ENCODE measurements at regions not wholly inside any gene's neighbourhood (a gene's known extent, or its start where the extent isn't known, plus 50 kb on each side); places are given as distances from the start of the nearest gene placed in this dataset.
"Not testable (repeated sequence)": the region's sequence is repeated elsewhere in the genome, so short reads cannot be mapped to it uniquely, and the experiment has no call there.

DNA sequence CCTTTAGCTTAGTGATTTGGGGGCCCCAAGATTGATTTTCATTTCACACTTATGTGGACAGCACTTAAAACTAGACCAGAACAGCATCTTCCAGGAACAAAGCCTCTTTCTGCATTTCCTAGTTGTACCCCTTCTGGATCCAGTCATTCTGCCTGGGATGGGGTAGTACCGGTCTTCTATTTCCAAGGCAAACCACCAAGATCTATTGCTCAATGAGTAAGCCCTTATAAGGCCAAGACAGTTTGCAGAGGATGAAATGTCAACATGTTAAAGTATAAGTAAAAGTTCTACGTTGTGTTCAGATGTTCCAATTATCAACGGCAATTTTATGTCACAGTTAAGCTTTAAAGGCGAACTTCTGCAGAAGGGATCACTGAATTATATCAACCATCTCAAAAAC lies 106.9 kb upstream of the ZNF746 start:
- no peak for DNase-seq (ENCODE audit: low spot score)

DNA sequence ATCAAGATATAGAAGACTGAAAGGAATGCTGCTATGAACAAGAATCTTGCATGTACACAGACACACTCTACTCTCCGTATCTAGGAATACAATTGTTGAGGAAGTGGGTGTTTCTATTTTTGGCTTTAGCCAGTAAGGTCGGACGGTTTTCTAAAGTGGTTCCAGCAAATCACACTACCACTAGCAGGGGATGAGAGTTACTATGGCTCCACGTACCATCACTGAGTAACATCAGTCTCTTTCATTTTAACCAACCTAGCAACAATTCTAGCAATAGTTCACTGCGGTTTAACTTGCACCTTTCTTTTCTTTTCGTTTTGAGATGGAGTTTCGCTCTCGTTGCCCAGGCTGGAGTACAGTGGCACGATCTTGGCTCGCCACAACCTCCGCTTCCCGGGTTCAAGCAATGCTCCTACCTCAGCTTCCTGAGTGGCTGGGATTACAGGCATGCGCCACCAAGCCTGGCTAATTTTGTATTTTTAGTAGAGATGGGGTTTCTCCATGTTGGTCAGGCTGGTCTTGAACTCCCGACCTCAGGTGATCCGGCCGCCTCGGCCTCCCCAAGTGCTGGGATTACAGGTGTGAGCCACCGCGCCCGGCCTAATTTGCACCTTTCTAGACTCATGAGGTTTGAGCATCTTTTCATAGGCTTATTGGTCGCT lies 103.2 kb upstream of the ZNF746 start:
- not testable (repeated sequence) for DNase-seq (ENCODE audit: low spot score)

GRCh38 chr7:149599636-149600206 lies 102.1 kb upstream of the ZNF746 start:
- no peak for DNase-seq (ENCODE audit: low spot score)

DNA sequence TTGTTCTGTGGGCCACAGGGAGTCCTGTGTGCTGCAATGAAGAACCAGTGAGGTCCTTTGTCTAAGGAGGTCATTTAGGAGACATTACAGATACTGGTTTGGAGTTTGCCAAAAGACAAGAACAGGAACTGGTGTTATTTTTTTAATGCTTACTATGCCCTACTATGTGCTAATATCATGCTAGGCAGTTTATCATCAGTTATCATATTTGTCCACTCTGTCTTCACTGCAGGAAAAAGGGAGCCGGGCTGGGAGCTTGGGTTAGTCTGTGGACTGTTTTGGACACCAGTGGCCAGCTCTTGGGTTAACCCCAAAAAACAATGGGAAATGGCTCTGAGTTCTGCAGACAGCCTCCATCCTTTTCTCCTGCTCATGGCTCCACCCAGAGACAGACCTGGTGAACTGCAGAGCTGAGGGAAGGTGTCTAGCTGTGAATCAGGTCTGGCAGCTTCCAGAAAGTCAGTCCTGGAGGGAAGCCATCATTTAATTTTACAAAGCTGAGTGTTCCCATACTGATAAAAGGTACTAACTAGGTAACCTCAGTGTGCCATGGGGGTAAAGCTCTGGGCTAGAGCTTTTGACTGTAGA lies 101.2 kb upstream of the ZNF746 start:
- DNase-seq (ENCODE audit: low spot score) = peak; percentile 57

DNA sequence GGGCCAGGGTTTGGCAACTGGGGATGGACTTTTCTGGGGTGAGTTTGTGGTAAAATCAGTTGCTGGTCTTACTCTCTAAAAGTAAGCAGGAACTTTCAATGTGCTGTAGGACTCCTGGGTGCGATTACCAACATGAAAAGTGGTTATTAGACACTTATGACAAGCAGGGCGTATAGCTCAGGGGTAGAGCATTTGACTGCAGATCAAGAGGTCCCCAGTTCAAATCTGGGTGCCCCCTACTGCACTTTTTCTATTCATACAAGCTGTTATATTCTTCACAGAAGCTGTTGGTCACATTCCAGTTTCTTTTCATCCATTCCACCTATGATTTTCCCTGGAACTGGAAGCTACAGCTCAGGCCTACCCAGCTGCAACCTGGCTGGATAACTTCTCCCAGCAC lies 100.2 kb upstream of the ZNF746 start:
- not testable (repeated sequence) for DNase-seq (ENCODE audit: low spot score)

GRCh38 chr7:149595541-149595940 lies 97.9 kb upstream of the ZNF746 start:
- no peak for DNase-seq (ENCODE audit: low spot score)

GRCh38 chr7:149595078-149595477 lies 97.5 kb upstream of the ZNF746 start:
- no peak for DNase-seq (ENCODE audit: low spot score)

GRCh38 chr7:149588930-149589329 lies 91.3 kb upstream of the ZNF746 start:
- no peak for DNase-seq (ENCODE audit: low spot score)

DNA sequence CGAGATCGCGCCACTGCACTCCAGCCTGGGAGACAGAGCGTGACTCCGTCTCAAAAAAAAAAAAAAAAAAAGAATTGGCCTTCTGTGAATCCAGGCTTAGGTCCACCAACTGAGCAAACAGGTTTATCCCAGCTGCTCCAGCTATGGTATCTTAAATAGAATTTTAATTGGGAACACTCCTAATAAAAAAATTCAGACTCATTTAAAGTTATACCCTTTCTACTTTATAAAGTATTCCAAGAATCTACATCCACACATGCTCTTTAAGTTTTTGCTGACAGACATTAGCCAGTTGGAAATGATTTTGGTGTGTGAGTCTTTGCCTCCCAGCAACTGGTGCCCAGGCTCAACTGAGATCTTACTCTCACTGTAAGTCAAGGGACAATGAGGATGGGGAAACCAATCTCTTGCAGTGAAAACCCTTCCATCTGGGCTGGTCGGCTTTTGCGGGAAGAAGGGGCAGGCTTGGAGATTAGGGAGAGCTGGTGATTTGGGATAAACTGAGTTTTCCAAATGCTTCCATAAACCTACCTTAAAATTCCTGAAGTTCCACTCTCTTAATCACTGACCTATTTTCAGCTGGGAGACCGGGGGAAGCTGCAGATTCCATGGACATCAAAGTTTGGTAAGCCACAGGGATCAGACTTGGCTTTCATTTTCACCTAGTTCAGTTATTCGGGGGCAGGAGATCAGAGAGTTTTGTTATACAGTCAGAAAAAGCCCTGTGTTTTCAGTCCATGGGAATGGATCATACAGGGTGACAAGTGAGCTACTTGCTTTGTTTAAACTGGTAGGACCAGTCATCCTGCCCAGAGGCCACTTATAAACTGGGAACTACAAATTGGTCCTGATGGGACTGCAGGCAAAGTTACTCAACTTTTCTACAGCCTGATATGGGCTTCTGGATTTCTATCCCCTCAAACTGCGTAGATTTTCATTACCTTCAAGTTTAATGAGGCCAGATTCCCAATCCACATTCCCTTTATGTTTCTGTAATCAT lies 89.3 kb upstream of the ZNF746 start:
- no peak for DNase-seq (ENCODE audit: low spot score)

DNA sequence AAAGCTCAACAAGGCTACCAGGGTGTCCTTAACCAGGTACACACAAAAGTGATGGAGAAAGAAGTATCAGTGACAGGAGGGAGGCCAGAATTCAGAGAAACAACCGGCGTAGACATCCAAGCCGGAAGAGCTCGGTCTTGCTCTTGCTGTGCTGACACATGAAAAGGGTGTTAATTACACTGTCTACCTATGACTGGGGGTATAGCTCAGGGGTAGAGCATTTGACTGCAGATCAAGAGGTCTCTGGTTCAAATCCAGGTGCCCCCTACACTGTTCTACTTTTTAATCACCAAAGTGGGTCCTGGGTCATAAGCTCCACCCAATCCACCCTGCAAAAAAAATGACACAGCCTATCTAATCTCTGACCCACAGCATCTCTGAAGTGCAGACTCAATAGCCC lies 86.9 kb upstream of the ZNF746 start:
- no peak for DNase-seq (ENCODE audit: low spot score)

- DNase-seq (ENCODE audit: low spot score) = no peak
Observed at GRCh38 chr7:149584009-149584408, 86.4 kb upstream of the ZNF746 start.

DNA sequence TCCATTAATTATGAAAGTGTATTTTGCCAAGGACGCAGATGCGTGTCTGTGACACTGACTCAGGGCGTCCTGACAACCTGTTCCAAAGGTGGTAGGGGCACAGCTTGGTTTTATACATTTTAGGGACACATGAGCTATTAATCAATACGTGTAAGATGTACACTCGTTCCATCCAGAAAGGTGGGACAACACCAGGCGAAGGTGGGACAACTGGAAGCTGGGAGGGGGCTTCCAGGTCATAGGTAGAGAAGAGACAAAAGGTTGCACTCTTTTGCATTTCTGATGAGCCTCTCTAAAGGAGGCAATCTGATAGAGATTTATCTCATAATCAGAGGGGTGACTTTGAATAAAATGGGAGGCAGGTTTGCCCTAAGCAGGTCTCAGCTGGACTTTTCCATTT lies 82.7 kb upstream of the ZNF746 start:
- DNase-seq (ENCODE audit: low spot score) = no peak

DNA sequence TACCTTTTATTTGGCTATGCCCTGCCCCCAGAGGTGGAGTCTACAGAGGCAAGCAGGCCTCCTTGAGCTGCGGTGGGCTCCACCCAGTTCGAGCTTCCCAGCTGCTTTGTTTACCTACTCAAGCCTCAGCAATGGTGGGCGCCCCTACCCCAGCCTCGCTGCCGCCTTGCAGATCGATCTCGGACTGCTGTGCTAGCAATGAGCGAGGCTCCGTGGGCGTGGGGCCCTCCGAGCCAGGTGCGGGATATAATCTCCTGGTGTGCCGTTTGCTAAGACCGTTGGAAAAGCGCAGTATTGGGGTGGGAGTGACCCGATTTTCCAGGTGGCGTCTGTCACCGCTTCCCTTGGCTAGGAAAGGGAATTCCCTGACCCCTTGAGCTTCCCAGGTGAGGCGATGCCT lies 81.8 kb upstream of the ZNF746 start:
- DNase-seq (ENCODE audit: low spot score) = not testable (repeated sequence)

- DNase-seq (ENCODE audit: low spot score) = not testable (repeated sequence)
Observed at GRCh38 chr7:149574428-149574827, 76.8 kb upstream of the ZNF746 start.

DNA sequence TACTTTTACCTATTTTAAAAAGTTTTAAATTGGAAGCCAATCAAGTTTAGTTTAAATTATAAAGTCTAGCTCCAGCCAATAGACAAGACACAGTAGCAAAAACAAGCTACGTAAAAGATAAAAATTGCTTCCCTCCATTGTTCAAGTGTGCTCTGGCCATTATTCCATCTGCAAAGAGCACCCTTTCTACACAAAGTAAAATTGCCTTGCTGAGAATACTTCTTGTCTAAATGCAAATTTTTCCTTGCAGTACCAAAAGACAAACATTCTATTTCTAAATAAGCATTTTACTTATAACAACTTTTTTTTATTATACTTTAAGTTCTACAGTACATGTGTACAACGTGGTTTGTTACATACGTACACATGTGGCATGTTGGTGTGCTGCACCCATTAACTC lies 75.9 kb upstream of the ZNF746 start:
- DNase-seq (ENCODE audit: low spot score) = no peak

GRCh38 chr7:149572920-149573319 lies 75.3 kb upstream of the ZNF746 start:
- not testable (repeated sequence) for DNase-seq (ENCODE audit: low spot score)

DNA sequence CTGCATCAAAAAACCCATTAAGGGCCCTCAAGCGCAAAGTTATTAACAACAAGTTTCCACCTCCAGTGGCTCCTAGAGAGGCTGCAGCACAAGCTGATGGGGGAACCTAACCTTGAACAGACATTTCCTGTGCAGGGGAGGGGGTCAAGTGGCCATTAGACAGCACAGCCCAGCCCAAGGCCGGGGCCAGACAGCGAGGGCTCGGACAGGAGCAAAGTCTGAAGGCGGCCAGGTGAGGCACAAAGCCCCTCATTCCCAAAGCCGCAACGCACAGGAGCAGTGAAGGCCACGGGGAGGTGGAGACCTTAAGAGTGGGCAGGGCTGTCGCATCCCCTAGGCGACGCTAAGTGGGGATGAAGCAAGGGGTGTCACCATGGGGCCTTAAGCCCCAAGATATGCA lies 73.2 kb upstream of the ZNF746 start:
- no peak for DNase-seq (ENCODE audit: low spot score)

DNA sequence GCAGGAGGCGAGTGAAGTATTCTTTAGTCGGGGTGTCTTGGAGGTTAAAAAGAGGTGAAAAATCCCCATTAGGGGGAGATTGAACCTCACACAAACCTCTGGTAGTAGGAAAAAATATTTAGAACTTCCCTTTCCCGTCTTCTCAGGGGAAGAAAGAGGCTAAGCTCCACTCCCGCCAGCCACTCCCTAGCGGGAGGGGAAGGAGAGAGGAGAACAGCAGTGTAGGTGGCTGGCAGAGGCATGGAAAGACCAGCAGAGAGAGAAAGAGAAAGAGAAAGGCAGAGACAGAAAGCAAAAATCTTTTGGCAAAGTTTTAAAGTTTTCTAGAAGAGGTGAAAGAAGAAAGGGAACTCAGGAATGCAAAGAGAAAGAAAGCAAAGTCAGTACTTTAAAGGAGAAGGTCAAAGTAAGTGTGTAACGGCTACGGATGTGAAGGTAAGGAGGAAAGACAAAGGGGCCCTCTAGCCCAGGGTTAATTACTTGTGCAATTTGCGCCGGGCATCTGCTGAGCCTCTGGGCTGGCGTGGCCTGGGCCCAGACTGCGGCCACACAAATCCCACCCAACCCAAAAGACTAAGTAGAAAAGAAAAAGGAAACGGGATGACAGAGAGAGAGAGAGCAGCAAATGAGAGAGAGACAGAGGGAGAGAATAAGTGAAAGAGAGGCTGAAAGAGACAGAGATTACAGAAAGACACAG lies 72.3 kb upstream of the ZNF746 start:
- no peak for DNase-seq (ENCODE audit: low spot score)

GRCh38 chr7:149569025-149569725 lies 71.6 kb upstream of the ZNF746 start:
- peak; percentile 88 for DNase-seq (ENCODE audit: low spot score)

GRCh38 chr7:149568218-149568617 lies 70.6 kb upstream of the ZNF746 start:
- DNase-seq (ENCODE audit: low spot score) = no peak

DNA sequence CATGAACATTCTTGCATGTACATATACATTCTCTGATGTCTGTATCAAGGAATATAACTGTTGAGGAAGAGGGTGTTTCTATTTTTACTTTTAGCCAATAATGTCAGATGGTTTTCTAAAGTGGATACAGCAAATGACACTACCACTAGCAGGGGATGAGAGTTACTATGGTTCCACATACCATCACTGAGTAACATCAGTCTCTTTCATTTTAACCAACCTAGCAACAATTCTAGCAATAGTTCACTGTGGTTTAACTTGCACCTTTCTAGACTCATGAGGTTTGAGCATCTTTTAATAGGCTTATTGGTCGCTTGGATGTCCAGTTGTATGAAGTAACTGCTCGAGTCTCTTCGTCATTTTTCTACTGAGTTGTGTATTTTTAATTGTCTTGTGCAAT lies 68.5 kb upstream of the ZNF746 start:
- no peak for DNase-seq (ENCODE audit: low spot score)

GRCh38 chr7:149565096-149565382 lies 67.4 kb upstream of the ZNF746 start:
- no peak for DNase-seq (ENCODE audit: low spot score)
